C4-2B (cell line): ENCODE measurements at regions not wholly inside any gene's neighbourhood (a gene's known extent, or its start where the extent isn't known, plus 50 kb on each side); places are given as distances from the start of the nearest gene placed in this dataset.
A peak's percentile ranks its signal among the peaks of the same experiment; 100 is the strongest.
"Not testable (repeated sequence)": the region's sequence is repeated elsewhere in the genome, so short reads cannot be mapped to it uniquely, and the experiment has no call there.

Source experiments
- H3K27ac ChIP-seq: fragments of 450-650 bp; 2 replicates; pipeline ENCODE4 v1.5.1; 2017
- ZFX ChIP-seq: fragments of 450-650 bp; IDR thresholded peaks from 2 replicates; pipeline ENCODE4 v1.6.1; 2017
- TF ChIP-seq, protein P1 (sequence below): fragments of 450-650 bp; conservative IDR thresholded peaks from 2 replicates; pipeline ENCODE4 v1.5.1; 2017; ENCODE audit warnings: mild to moderate bottlenecking

DNA sequence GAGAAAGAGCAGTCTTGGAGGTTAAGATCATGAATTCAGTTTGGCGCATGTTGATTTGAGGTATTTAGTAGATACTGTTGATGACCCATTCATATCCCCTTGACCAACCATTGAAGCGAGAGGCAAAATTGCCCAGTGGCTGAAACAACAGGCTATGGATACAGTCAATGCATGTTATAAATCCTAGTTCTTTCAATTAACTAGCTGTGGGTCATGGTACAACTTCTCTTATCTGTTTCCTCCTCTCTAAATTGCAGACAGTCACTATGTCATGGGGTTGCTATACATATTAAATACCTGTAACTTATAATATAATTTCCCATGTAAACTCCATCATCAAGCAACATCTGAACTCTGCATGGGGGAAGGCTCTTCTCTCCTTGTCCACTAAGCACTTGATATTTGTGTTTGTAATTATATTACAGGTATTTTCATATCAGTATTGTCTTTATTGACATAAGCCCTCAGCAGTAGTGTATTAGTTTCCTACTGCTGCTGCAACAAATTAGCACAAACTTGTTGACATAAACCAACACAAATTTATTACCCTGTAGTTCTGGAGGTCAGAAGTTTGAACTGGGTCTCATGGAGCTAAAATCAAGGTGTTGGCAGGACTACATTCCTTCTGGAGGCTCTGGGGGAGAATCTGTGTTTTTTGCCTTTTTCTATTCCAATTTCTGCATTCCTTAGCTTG, 61.7 kb upstream of the ACTR3 start:
- TF ChIP-seq ZFX, result no peak
- TF ChIP-seq, protein P1, sequence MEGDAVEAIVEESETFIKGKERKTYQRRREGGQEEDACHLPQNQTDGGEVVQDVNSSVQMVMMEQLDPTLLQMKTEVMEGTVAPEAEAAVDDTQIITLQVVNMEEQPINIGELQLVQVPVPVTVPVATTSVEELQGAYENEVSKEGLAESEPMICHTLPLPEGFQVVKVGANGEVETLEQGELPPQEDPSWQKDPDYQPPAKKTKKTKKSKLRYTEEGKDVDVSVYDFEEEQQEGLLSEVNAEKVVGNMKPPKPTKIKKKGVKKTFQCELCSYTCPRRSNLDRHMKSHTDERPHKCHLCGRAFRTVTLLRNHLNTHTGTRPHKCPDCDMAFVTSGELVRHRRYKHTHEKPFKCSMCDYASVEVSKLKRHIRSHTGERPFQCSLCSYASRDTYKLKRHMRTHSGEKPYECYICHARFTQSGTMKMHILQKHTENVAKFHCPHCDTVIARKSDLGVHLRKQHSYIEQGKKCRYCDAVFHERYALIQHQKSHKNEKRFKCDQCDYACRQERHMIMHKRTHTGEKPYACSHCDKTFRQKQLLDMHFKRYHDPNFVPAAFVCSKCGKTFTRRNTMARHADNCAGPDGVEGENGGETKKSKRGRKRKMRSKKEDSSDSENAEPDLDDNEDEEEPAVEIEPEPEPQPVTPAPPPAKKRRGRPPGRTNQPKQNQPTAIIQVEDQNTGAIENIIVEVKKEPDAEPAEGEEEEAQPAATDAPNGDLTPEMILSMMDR, result no peak
- no peak overlapping the region for H3K27ac ChIP-seq

DNA sequence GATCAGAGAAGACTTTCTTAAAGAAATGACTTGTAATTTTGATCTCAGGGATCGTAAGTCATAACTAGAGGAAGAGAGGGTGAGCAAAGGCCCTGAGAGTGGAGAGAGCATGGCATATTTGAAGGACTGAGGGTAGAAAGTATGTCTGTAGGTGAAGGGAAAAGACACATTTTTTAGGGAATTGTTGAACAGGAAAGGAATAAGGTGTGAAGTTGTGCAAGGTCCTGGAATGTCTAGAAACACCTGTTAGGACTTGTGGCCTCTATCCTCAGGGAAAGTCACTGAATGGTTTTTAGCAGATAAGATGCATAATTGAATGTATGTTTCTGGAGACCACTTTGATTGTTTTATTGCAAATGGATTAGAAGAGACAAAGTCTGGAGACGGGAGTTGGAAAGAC, 62.5 kb upstream of the ACTR3 start:
- H3K27ac ChIP-seq, result no peak overlapping the region
- TF ChIP-seq, protein P1, result no peak
- TF ChIP-seq ZFX, result no peak

DNA sequence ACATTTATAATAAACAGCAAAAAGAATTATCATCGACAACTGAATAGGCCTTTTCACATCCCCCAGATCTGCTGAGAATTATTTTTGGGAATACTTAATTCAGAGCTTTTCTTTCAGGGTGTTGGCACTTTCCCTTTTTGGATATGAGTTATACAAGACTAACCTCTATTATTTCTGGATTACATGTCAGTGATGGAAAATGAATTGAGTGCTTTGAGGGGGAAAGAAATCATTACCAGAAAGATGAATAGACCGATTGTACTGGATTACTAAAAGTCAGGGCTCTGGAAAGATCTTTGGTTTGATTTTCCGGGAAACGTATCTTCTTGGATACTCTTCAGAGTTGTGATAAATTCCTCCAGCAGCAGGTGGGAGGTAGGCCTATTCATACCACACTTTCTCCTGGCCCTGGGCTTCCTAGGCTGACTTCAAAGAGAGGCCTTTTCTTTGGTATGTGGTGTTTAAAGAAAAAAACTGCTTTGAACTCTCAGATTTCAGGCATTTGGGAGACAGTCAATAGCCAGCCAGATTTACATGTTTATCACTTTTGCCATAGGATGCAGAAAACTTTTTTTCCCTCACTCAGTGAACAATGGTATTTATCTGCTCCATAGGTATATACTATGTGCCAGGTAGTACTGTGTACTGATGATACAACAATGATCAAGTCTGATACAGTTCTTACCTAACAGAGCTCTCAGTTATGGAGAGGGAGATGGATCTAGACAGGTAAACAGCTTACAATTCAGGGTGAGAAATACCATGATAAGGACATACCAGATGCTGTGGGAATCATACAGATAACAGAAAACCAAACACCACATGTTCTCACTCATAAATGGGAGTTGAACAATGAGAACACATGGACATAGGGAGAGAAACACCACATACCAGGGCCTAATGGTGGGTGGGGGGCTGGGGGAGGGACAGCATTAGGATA, 63.3 kb upstream of the ACTR3 start:
- H3K27ac ChIP-seq, result no peak overlapping the region
- TF ChIP-seq, protein P1, result no peak
- TF ChIP-seq ZFX, result no peak

DNA sequence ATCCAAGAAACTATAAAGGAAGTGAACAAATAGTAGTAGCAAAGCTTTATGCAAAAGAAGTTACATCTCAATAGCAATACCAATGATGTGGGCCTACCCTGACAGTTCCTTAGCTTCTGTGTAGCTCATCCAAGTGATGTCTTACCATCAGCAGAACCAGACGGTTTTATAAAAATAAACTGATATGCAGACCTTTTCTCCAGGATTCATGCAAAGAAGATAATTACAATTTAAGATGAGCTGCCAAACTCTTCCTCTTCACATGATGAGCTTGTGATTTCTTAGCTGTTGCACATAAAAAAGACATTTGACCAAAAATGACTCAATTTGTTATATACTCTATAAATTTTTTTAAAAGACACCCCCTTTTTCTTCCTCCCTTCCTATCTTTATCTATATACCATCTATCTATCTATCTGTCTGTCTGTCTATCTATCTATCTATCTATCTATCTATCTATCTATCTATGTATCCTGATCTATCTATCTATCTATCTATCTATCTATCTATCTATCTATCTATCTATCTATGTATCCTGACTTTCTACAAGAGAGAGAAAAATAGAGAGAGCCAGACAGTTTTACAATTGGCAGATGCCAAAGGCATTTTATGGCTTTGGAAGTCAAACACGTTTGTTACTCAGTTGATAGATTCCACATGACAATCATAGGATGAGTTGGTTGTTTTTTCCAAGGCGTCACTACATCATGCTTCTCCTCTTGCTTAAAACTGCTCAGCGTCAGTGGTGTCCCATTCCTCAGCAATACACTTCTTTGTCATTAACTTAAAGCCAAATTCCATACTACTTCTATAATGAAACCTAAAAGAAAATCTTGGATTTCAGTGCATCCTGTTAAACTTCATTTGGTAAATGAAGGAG, 65.9 kb upstream of the ACTR3 start:
- H3K27ac ChIP-seq, result no peak overlapping the region
- no peak for TF ChIP-seq ZFX
- TF ChIP-seq, protein P1, result no peak

DNA sequence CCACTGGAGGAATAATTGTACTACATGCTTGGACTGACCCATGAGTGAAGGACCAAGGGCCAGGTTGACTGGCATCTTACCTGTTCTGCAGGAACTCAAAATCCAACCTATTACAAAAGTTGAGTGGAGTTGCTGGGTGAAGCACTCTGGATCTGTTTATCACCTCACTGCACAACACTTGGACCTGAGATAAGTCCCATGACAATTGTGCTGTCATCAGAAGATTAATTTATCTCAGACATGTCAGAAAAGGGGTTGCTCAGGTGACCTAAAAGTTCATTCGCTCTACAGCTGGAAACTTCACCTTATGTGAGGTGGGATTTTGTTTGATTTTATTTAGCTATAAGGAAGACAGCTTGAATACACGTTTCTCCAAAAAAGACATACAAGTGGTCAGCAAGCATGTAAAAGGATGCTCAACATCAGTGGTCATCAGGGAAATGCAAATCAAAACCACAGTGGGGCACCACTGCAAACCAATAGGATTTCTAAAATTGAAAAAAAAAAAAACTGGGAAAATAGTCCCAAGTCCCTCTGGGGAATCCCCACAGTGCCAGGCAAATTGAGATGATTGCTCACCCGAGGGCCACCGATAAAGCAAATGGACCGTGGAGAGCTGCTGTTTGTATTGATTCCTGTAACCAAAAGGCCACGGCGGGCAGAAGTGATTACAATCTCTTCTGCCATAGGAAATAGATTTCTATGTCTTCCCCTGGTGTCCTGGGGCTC, 65.8 kb upstream of the SLC35F5 start:
- TF ChIP-seq, protein P1, result no peak
- TF ChIP-seq ZFX, result no peak
- H3K27ac ChIP-seq, result no peak overlapping the region

DNA sequence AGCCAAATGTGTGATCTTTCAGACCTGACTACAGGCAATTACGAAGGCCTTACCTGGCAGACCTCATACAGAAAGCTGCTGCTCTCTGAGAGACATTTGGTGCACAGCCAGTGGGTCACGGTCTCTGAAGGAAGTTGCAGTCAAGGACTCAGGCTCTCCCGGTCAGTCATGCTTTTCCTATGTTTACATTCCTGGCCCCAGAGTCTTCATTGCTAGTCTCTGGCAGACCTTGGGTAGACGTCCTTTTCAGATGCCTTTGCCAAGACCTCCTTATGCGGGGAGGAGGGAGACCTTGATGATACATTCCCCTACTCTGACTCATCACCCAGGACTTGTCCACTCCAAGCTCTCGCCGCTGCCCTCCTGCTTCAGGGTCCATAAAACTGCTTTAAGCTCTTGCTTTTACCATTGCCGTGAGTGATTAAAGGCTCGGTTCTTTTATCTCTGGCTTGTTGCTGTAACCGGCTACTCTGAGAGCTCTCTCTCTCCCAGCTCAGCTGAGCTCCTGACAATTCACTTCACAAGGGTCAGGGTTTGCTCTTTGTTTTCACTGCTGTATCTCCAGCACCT, 62.0 kb upstream of the SLC35F5 start:
- no peak for TF ChIP-seq ZFX
- TF ChIP-seq, protein P1, result no peak
- H3K27ac ChIP-seq, result peak overlapping the region; percentile 46; the same call in 1 of the 2 replicates

DNA sequence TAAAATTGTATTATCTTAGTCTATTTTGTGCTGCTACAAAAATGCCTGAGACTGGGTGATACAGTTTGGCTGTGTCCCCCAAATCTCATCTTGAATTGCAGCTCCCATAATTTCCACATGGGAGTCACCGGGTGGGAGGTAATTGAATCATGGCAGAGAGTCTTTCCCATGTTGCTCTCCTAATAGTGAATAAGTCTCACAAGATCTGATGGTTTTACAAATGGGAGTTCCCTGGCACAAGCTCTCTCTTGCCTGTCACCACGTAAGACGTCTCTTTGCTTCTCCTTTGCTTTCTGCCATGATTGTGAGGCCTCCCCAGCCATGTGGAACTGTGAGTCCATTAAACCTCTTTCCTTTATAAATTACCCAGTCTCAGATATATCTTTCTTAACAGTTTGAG, 57.0 kb upstream of the SLC35F5 start:
- H3K27ac ChIP-seq, result not testable (repeated sequence)
